GM23248 (cell line): ENCODE measurements at regions not wholly inside any gene's neighbourhood (a gene's known extent, or its start where the extent isn't known, plus 50 kb on each side); places are given as distances from the start of the nearest gene placed in this dataset.

ENCODE experiments used
- DNase-seq: peaks from one replicate; pipeline ENCODE4 v3.0.0-alpha.2; 2015
- H2AFZ ChIP-seq: fragments of 200-600 bp; sonication (generic); 2 replicates; pipeline ENCODE4 v1.6.1; 2016; ENCODE audit warnings: antibody characterized with exemption
- H3F3A ChIP-seq: fragments of 200-600 bp; sonication (generic); 2 replicates; pipeline ENCODE4 v1.6.1; 2016; ENCODE audit warnings: mild to moderate bottlenecking, antibody characterized with exemption, mixed run types; ENCODE audit not compliant: insufficient read depth
- H3K27ac ChIP-seq: fragments of 200-600 bp; sonication (generic); 2 replicates; pipeline ENCODE4 v1.5.1; 2016; ENCODE audit warnings: mild to moderate bottlenecking
- H3K27me3 ChIP-seq: fragments of 200-600 bp; sonication (generic); replicated peaks from 2 replicates; pipeline ENCODE4 v1.6.1; 2016; ENCODE audit warnings: mild to moderate bottlenecking; ENCODE audit not compliant: insufficient read depth
- H3K36me3 ChIP-seq: fragments of 200-600 bp; sonication (generic); 2 replicates; pipeline ENCODE4 v1.6.1; 2016; ENCODE audit warnings: low read depth, mild to moderate bottlenecking
- H3K4me1 ChIP-seq: fragments of 200-600 bp; sonication (generic); 2 replicates; pipeline ENCODE4 v1.6.1; 2016; ENCODE audit warnings: mild to moderate bottlenecking; ENCODE audit not compliant: insufficient read depth
- H3K4me2 ChIP-seq: fragments of 200-600 bp; sonication (generic); one replicate; pipeline ENCODE4 v1.6.1; 2016; ENCODE audit warnings: mild to moderate bottlenecking; ENCODE audit not compliant: unreplicated experiment
- H3K4me3 ChIP-seq: fragments of 200-600 bp; sonication (generic); 2 replicates; pipeline ENCODE4 v1.5.1; 2016; ENCODE audit warnings: mild to moderate bottlenecking
- H3K79me2 ChIP-seq: fragments of 200-600 bp; sonication (generic); 2 replicates; pipeline ENCODE4 v1.6.1; 2016; ENCODE audit warnings: mild to moderate bottlenecking; ENCODE audit not compliant: insufficient read depth
- H3K9ac ChIP-seq: fragments of 200-600 bp; sonication (generic); 2 replicates; pipeline ENCODE4 v1.6.1; 2016; ENCODE audit warnings: mild to moderate bottlenecking
- H3K9me2 ChIP-seq: fragments of 200-600 bp; sonication (generic); 2 replicates; pipeline ENCODE4 v1.6.1; 2016; ENCODE audit warnings: mixed run types, mild to moderate bottlenecking, moderate library complexity; ENCODE audit not compliant: insufficient read depth
- H3K9me3 ChIP-seq: fragments of 200-600 bp; sonication (generic); one replicate; pipeline ENCODE4 v1.6.1; 2017; ENCODE audit warnings: low read depth
- H4K20me1 ChIP-seq: fragments of 200-600 bp; sonication (generic); 2 replicates; pipeline ENCODE4 v1.6.0; 2016; ENCODE audit not compliant: insufficient read depth
- EZH2 ChIP-seq: fragments of 200-600 bp; sonication (generic); IDR thresholded peaks from 2 replicates; pipeline ENCODE4 v1.6.1; 2018; ENCODE audit warnings: antibody characterized with exemption, mild to moderate bottlenecking; ENCODE audit not compliant: insufficient read depth, poor library complexity, severe bottlenecking
- EZH2phosphoT487 ChIP-seq: fragments of 200-600 bp; sonication (generic); IDR thresholded peaks from 2 replicates; pipeline ENCODE4 v1.6.1; 2018; ENCODE audit warnings: antibody characterized with exemption, moderate library complexity, mild to moderate bottlenecking, low read depth; ENCODE audit not compliant: insufficient read depth
- WGBS, 2 experiments: methylation state at CpG; one replicate each; pipeline ENCODE4 v1.1.6; 2015 to 2017; ENCODE audit warnings: low lambda C conversion rate in 2 of 2, low coverage in 1 of 2; ENCODE audit errors: missing lambda C conversion rate in 2 of 2; 5-methylcytosine and 5-hydroxymethylcytosine counted together
- in situ Hi-C: fragments of 300-500 bp; cut with MboI; formaldehyde crosslinking; loops from 2 replicates; pipeline ENCODE4 v1.15.0; 2020

GRCh38 chr5:24381861-24382489 lies 262.8 kb downstream of the CDH10 start:
- H3K27me3 ChIP-seq: no peaks in the 10 kb centered on the region
- H3K4me1 ChIP-seq: no peaks in the 10 kb centered on the region
- H3K4me2 ChIP-seq: no peak overlapping the region
- H3K79me2 ChIP-seq: no peaks in the 10 kb centered on the region
- H3K27ac ChIP-seq: no peak overlapping the region
- H3K9me2 ChIP-seq: no peaks in the 10 kb centered on the region
- no peak overlapping the region for H2AFZ ChIP-seq
- no peak for TF ChIP-seq EZH2phosphoT487
- TF ChIP-seq EZH2: no peak
- H3K9ac ChIP-seq: no peak overlapping the region
- no peak for DNase-seq
- no peaks in the 10 kb centered on the region for H3F3A ChIP-seq
- in situ Hi-C loops: no loop called here
- H3K9me3 ChIP-seq: no peaks in the 10 kb centered on the region
- H3K36me3 ChIP-seq: no peaks in the 10 kb centered on the region
- WGBS, 2 experiments: 0 to 1% methylated on average over 5 of the region's 5 CpGs
- no peak overlapping the region for H3K4me3 ChIP-seq
- H4K20me1 ChIP-seq: no peaks in the 10 kb centered on the region

GRCh38 chr5:24385070-24385469 lies 259.7 kb downstream of the CDH10 start:
- Histone ChIP-seq H3F3A (no peaks in the 10 kb centered on the region), H3K4me1 (no peaks in the 10 kb centered on the region), H3K9me2 (no peaks in the 10 kb centered on the region), H2AFZ (no peak overlapping the region), H3K9ac (no peak overlapping the region), H3K4me2 (no peak overlapping the region), H3K27me3 (no peaks in the 10 kb centered on the region), H3K9me3 (no peaks in the 10 kb centered on the region), H3K79me2 (no peaks in the 10 kb centered on the region), H3K4me3 (no peak overlapping the region), H3K36me3 (no peaks in the 10 kb centered on the region), H3K27ac (no peak overlapping the region), H4K20me1 (no peaks in the 10 kb centered on the region)
- no peak for TF ChIP-seq EZH2
- no peak for TF ChIP-seq EZH2phosphoT487
- WGBS, 2 experiments: 31 to 42% methylated on average over 3 of the region's 3 CpGs
- no peak for DNase-seq
- in situ Hi-C loops: no loop called here

GRCh38 chr5:24385617-24386016 lies 259.2 kb downstream of the CDH10 start:
- WGBS, 2 experiments: 82 to 89% methylated on average over 1 of the region's 1 CpG
- Histone ChIP-seq H3K9me2 (no peaks in the 10 kb centered on the region), H3K27ac (no peak overlapping the region), H3K4me3 (no peak overlapping the region), H4K20me1 (no peaks in the 10 kb centered on the region), H3K79me2 (no peaks in the 10 kb centered on the region), H2AFZ (no peak overlapping the region), H3K4me2 (no peak overlapping the region), H3K9ac (no peak overlapping the region), H3F3A (no peaks in the 10 kb centered on the region), H3K4me1 (no peaks in the 10 kb centered on the region), H3K9me3 (no peaks in the 10 kb centered on the region), H3K36me3 (no peaks in the 10 kb centered on the region), H3K27me3 (no peaks in the 10 kb centered on the region)
- in situ Hi-C loops: no loop called here
- no peak for DNase-seq
- TF ChIP-seq EZH2phosphoT487 (no peak), EZH2 (no peak)

- H3K9me3 ChIP-seq: no peaks in the 10 kb centered on the region
- H3K36me3 ChIP-seq: no peaks in the 10 kb centered on the region
- H3K9me2 ChIP-seq: no peaks in the 10 kb centered on the region
- no peak overlapping the region for H3K9ac ChIP-seq
- no peaks in the 10 kb centered on the region for H3F3A ChIP-seq
- H4K20me1 ChIP-seq: no peaks in the 10 kb centered on the region
- TF ChIP-seq EZH2phosphoT487: no peak
- TF ChIP-seq EZH2: no peak
- no peak for DNase-seq
- no peak overlapping the region for H2AFZ ChIP-seq
- H3K4me3 ChIP-seq: no peak overlapping the region
- no peaks in the 10 kb centered on the region for H3K4me1 ChIP-seq
- H3K27me3 ChIP-seq: no peaks in the 10 kb centered on the region
- H3K79me2 ChIP-seq: no peaks in the 10 kb centered on the region
- H3K4me2 ChIP-seq: no peak overlapping the region
- WGBS, 2 experiments: 50 to 56% methylated on average over 5 of the region's 5 CpGs
- in situ Hi-C loops: no loop called here
- no peak overlapping the region for H3K27ac ChIP-seq
Observed at GRCh38 chr5:24388448-24388847, 256.3 kb downstream of the CDH10 start.

GRCh38 chr5:24389968-24390367 lies 254.8 kb downstream of the CDH10 start:
- in situ Hi-C loops: no loop called here
- Histone ChIP-seq H3K9ac (no peak overlapping the region), H3K9me3 (no peaks in the 10 kb centered on the region), H3K9me2 (no peaks in the 10 kb centered on the region), H3K27ac (no peak overlapping the region), H4K20me1 (no peaks in the 10 kb centered on the region), H3K79me2 (no peaks in the 10 kb centered on the region), H2AFZ (no peak overlapping the region), H3K4me2 (no peak overlapping the region), H3K4me3 (no peak overlapping the region), H3F3A (no peaks in the 10 kb centered on the region), H3K27me3 (no peaks in the 10 kb centered on the region), H3K4me1 (no peaks in the 10 kb centered on the region), H3K36me3 (no peaks in the 10 kb centered on the region)
- TF ChIP-seq EZH2phosphoT487: no peak
- TF ChIP-seq EZH2: no peak
- no peak for DNase-seq
- 52 to 62% methylated on average over 4 of the region's 4 CpGs for WGBS, 2 experiments
